DND-41 (cell line): ENCODE measurements at regions not wholly inside any gene's neighbourhood (a gene's known extent, or its start where the extent isn't known, plus 50 kb on each side); places are given as distances from the start of the nearest gene placed in this dataset.

Experiments
- EZH2 ChIP-seq: IDR thresholded peaks from 3 replicates; pipeline ENCODE4 v1.6.1; 2012; ENCODE audit warnings: borderline replicate concordance, low read depth, mild to moderate bottlenecking, moderate library complexity, low read length, inconsistent platforms; ENCODE audit not compliant: severe bottlenecking
- TF ChIP-seq, protein P1 (sequence below): IDR thresholded peaks from 2 replicates; pipeline ENCODE4 v1.5.1; 2012; ENCODE audit warnings: borderline replicate concordance, low read length, moderate library complexity, mild to moderate bottlenecking; ENCODE audit not compliant: poor library complexity, severe bottlenecking; ENCODE audit errors: extremely low read depth

DNA sequence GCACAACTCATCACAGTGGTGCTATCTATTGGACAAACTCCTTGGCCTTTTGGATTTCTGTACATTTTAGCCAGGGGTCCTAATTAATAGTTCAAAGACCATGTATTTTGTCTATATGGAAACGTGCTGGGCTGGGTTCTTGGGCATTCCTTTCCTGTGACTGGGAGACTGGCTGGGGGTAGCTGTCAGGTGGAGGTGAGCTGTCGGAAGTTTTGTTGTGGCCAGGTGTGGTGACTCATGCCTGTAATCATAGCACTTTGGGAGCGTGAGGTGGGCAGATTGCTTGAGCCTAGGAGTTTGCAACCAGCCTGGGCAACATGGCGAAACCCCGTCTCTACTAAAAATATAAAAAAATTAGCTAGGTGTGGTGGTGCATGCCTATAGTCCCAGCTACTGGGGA, 392.4 kb downstream of the RPS6KC1 start:
- TF ChIP-seq EZH2: no peak
- TF ChIP-seq, protein P1, sequence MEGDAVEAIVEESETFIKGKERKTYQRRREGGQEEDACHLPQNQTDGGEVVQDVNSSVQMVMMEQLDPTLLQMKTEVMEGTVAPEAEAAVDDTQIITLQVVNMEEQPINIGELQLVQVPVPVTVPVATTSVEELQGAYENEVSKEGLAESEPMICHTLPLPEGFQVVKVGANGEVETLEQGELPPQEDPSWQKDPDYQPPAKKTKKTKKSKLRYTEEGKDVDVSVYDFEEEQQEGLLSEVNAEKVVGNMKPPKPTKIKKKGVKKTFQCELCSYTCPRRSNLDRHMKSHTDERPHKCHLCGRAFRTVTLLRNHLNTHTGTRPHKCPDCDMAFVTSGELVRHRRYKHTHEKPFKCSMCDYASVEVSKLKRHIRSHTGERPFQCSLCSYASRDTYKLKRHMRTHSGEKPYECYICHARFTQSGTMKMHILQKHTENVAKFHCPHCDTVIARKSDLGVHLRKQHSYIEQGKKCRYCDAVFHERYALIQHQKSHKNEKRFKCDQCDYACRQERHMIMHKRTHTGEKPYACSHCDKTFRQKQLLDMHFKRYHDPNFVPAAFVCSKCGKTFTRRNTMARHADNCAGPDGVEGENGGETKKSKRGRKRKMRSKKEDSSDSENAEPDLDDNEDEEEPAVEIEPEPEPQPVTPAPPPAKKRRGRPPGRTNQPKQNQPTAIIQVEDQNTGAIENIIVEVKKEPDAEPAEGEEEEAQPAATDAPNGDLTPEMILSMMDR: no peak
